NCI-H510A treated with DMSO at 0.1 percent for 48 hours (cell line): ENCODE measurements at regions not wholly inside any gene's neighbourhood (a gene's known extent, or its start where the extent isn't known, plus 50 kb on each side); places are given as distances from the start of the nearest gene placed in this dataset.

ENCODE experiments used
- DNase-seq: peaks from one replicate; lab custom pipeline; 2025; lab: John Stamatoyannopoulos, UW

DNA sequence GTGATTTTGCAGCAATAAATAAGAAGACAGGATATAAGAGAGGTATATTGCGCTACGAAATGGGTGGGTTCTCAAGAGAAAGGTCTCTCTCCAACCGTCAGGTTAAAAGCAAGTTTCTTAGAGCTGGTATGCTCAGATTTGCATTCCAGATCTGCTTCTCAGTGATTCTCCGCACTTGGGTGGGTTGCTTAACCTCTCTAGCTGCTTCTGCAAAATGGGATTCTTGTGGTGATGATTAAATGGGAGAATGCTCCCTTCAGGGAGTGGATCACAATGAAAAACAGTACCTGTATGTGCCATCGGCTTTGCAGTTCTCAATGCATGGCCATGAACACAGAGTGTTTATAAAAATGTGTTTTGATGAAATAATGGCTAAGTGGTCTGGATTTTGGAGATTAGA lies 477.7 kb downstream of the TNS1 start:
- DNase-seq, result no peak

GRCh38 chr2:217523286-217523685 lies 479.5 kb downstream of the TNS1 start:
- no peak for DNase-seq

DNA sequence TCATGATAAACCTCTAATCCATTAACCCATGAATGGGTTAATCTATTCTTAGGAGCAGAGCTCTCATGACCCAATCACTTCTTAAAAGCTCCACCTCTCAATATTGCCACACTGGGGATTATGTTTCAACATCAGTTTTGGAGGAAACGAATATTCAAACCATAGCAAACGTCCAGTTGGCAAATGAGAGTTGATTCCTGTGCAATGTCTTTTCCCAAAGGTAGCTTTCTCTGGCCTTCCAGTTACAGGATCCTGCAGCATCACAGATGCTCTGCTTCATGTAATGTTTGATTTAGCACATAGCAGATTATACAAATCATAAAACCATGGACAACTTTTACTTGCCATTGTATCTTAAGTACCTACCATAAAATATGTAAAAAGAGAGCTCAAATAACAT lies 481.0 kb downstream of the TNS1 start:
- DNase-seq, result peak; percentile 23

DNA sequence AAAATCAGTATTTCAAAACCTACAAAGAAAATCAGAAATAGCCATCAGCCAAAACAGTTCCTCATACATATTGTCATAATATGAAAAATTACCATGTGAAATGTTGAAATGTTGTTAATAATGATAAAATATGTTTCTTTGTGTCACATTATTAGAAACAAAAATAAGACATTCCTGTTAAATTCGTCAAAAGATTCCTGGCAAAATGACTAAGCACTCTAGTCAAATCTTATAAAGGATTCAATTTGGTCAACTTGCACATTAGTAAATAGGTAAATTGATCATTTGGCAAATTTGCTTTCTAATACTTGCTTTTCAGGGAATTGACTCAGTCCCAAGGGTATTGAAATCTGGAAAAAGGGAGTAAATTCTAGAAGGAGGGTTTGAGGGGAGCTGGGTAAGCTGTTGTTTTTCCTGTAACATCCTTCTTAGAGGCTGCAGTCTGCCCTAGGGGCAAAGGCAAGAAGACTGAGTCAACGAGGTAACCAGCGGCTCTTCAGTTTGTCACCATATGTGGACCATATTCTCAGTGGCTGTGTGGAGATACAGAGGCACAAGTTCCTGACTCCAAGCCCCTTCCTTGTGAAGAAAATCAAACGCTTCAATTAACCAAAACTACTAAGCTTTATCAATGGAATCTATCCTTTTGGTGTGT lies 482.3 kb downstream of the TNS1 start:
- DNase-seq, result no peak

DNA sequence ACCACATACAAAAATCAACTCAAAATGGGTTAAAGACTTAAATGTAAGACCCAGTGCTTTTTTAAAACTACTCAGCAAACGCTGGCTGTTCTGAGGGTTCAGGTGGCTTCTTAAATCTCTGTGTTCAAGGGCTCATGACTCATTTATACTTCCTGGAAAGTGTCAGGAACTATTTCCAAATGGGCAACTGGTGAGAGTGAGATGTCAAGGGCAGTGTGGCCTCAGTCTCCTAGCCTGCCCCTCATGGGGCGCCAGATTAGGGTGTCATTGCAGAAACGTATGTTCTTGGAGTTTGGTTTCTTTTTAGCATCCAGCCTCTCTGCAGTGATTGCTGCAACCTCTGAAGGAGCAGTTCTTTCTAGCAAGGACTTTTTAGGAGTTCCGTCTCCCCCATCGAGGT lies 485.4 kb downstream of the TNS1 start:
- DNase-seq, result no peak

DNA sequence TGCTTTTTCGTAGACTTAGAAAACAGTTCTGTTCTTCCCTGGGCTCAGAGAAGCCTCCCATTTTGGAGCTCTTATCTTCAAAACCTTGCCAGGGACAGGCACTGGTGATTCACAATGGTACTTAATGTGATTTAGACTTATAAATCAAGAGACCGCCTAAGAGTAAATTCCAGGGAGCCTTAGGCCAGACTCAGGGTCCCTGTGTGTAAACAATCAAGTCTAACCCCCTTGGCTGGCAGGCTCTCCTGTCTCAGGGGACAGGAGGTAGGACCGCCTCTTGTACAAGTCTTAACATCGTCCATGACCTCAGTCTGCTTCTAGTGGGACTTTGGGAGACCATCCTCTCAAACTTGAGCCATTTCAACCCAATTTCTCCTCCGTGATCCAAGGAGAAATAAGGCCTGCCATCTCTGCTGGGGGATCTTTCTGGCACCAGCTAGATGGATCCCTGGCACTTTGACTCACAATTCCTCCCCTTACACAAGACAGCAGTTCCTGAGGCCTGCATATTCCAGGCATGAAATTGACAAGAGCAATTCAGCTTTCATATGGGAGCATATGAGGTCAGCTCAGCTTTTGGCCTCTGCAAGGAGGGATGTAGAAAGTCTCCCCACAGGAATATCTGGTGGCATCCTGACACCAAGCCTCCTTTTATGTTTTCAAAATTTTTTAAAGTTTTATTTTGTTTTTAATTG lies 487.0 kb downstream of the TNS1 start:
- DNase-seq, result no peak

DNA sequence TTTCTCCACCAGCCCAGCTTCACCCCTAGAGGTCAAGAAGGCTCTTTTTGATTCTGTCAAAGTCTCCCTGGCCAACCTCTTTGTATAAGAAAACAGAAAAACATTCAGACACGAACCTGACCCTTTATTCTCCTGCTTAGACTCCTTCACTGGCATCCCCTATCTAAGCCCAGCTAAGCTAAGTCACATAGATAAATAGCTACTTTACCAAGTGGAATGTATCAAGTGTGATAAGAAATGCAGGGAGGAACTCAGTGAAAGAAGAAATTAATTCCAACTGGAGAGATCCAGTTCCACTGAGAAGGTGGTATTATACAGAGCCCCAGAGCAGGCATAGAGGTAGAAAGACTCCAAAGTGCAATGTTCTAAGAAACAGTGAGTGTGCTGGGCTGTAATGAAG lies 489.5 kb downstream of the TNS1 start:
- no peak for DNase-seq

DNA sequence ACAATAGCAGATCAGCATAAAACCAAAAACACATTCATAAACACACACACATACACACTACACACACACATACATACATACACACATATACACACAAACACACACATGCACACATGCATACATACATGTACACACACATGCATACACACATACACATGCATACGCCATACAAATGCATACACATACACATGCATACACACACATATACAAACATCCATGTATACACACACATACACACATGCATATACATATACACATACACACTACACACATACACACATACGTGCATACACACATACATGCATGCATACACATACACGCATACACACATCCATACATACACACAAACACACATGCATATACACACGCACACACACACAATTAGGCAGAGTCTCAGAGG lies 490.1 kb downstream of the TNS1 start:
- DNase-seq, result no peak

DNA sequence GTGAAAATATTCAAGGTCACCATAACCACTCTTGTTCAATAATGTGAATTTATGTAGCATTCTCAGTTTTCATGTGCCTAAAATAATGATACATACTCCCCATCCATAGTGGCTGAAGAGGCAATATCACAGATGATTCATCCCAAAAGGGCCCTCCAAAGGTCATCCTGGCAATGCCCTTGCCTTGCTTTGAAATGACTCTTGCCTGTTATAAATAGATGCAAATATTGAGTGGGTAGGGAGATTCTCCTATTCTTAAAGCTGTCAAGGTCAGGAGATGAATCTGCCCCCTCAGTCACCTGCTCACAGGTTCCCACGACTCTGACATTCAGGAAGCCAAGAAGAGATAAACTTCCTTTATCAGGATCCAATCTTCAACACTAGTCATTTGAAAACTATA lies 490.5 kb downstream of the TNS1 start:
- no peak for DNase-seq

DNA sequence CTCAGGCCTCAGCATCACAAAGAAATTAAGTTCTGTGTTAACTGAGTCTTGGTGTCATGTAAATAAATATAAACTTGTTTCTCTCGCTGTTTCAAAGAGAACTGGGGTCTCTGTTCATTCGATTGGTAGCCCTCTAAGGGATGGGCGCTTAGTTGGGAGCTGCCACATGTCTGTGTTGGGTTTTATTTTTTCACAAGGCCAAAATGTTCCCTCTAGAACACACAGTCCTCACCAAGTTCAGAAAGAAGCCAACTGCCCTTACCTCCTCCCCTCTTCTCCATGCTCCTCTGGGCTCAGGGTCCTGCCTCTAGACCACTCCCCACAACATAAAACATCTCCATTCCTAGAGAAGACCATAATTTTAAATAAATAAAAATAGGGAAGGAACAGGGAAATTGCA lies 490.9 kb downstream of the TNS1 start:
- DNase-seq, result no peak

- peak; percentile 92 for DNase-seq
Measured at GRCh38 chr2:217510771-217511291, 492.0 kb downstream of the TNS1 start.

DNA sequence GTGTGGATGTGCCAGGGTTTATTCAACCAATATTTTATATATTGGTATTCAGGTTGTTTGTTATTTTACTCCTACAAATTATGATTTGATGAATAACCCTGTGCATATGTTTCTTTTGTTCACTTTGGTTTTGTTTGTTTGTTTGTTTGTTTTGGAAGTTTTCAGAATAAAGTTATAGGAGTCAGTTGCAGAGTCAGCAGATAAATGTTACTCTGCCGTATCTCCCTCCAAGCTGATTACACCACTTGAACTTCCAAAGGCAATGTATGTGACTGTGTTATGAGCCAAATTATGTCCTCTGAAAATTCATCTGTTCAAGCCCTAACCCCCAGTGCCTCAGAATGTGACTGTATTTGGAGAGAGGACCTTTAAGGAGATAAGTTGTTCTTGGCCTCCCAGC lies 497.5 kb downstream of the TNS1 start:
- no peak for DNase-seq

DNA sequence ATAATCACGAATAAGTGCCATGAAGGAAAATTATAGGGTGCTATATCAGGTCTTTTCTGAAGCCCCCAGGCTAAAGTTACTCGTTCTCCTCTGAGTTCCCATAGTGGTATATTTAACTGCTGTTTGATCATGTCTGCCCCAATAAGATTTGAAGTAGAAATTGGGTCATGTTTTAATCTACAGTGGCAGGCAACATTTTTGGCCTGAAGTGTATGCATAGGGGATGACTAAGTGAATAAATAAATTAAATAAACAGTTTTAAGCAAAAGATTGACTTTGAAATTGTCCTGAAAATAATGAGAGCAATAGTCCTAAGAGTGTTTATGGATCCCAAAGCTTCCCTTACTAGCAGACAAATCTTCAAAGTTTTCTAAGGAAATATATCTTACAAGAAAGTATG lies 500.9 kb downstream of the TNS1 start:
- no peak for DNase-seq

DNA sequence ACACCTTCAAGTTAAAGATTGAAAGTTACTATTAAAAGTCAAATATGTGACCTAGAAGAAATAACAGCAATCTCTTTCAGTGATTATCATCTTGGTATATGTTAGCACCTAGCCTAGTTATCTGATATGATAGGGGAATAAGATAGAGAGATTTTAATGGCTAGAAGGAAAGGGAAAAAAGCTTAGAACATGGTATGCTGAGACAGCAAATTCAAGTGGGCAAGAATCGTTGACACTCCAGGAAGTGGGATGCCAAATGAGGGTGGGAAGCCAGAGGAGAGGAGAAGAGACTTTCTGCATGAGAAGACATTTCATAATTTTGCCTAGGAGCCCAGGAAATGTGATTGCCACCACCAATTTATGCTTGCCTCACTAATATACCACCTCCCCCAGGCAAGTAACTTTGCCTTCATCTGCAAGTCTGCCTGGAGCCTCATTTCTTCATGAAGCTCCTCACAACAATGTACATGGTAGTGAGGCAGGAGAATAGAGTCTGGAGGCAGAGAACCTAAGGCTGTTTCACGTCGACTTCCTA lies 504.9 kb downstream of the TNS1 start:
- DNase-seq, result no peak

- DNase-seq, result no peak
Measured at GRCh38 chr2:217494557-217494956, 508.2 kb downstream of the TNS1 start.

DNA sequence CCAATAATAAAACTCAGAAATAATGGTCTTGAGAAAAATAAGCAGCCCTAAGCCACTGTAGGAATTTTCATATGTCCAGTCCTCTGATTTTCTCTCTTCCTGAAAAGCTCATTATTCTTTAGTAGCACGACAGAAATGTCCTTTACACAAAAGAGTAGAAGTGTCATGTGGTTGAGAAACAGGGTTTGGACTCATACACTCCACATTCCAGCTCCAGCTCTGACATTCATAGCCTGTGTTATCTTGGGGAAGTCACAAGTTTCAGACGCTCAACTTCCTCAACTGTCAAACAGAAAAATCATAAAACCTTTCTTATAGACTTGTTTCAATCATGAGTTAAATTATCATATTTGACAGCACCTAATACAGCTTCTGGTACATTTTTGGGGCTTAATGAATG lies 511.5 kb downstream of the TNS1 start:
- DNase-seq, result no peak

DNA sequence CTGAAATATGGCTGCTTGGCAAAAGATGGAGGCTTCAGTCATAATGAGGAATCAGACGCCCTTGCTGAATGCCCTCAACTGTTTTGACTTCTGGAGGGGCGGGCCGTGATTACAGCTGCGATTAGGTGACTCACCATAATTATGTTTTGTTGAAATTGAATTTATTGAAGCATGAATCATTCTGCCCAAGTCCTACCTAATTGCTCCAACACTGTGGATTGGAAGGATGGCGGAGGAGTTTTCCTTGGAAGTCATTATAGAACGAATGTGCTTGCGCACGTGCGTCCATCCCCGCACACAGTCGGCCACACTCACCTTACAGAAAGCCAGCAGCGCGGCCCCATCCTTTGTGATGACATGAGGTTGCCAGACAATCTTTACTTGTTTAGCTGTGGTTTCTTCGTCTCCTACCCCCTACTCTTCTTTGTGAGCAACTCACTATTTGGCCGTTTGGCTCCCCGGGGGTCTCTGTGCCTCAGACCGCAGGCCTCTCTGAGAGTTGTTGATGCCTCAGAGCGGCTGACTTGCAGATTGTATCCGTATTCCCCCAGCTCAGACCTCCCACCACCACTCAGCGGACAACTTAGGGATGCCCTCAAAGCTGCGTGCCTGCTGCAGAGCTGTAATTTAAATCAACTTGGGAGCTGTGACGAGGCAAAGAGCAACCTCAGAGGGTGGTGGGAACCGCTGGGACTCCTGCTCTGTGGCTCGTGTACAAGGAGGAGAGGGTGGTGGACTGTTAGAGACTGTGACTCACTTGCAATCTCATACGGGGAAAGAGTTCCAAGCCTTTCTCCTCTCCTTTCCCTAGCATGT lies 513.4 kb downstream of the TNS1 start:
- DNase-seq, result no peak

GRCh38 chr2:217484046-217484445 lies 518.7 kb downstream of the TNS1 start:
- no peak for DNase-seq

- DNase-seq, result no peak
Measured at GRCh38 chr2:217482056-217482710, 520.6 kb downstream of the TNS1 start.

DNA sequence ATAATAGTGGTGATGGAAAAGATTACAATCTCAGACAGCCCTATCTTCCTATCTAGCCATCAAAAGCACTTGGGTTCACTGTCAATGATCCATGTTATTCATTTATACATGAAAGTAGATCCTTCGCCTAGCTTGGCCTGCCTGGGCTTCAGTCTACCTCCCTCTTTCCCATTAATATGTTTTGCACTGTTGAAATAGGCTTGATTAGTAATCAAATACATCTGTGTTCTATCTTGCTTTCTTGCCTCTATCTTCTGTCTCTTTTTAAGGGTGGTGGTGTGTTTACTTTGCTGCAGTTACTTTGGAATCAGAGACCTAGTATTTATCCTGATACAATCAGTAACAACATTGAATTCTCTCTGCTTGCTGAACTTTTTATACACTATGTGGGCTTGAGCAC lies 521.2 kb downstream of the TNS1 start:
- DNase-seq, result no peak

DNA sequence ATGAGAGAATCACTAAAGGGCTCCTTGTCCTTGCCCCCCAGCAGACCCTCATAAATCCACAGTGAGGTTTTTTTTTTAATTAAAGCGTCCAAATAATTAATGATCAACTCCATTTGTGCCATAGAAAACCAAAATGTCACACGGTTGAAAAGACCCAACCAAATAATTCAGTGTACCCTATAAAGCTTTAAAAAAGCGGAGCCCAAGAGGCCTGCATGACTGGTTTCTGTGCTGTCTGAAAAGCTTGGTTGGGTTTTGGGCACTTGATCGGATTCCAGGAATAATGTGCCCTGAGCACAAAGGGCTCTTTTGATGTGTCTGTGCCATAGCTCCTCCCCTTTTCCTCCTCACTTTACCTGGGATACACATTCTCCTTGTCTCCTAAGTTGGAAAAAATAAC lies 523.2 kb downstream of the TNS1 start:
- DNase-seq, result no peak

GRCh38 chr2:217478831-217479455 lies 523.9 kb downstream of the TNS1 start:
- no peak for DNase-seq
